Inferior parietal cortex (tissue), 1 donor: ENCODE measurements at regions not wholly inside any gene's neighbourhood (a gene's known extent, or its start where the extent isn't known, plus 50 kb on each side); places are given as distances from the start of the nearest gene placed in this dataset.

Source experiments
- DNase-seq: peaks from one replicate; pipeline ENCODE4 v3.0.0-alpha.2; 2016; ENCODE audit errors: extremely low spot score

DNA sequence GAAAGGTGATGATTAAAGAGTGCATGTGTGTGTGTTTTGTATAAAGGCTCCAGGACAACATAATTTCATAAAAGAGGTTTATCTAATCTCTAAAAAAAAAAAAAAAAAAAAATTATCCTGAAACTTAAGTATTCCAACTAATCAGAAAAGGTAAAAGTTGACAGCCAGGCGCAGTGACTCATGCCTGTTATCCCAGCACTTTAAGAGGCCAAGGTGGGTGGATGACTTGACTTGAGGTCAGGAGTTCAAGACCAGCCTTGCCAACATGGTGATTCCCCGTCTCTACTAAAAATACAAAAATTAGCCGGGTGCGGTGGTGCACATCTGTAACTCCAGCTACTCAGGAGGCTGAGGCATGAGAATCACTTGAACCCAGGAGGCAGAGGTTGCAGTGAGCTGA is 632.7 kb upstream of the CHORDC1 start:
- DNase-seq, result no peak

DNA sequence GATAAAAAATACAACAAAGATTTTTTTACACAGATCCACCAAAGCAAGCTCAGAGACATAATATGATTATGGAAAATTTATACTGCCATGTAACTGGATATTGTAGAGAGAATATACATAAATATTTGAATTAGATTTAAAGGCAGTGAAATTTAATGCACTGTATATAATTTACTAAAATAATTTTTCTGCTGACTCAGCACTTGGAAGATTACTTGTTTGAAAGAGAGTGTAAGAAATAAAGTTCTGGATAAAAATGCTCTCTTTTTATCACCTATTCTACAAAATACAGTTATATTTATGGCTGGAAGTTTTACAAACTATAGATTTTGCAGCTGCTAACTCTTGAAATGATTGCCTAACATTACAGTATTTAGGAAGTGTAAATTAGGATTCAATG is 628.3 kb upstream of the CHORDC1 start:
- DNase-seq, result no peak

DNA sequence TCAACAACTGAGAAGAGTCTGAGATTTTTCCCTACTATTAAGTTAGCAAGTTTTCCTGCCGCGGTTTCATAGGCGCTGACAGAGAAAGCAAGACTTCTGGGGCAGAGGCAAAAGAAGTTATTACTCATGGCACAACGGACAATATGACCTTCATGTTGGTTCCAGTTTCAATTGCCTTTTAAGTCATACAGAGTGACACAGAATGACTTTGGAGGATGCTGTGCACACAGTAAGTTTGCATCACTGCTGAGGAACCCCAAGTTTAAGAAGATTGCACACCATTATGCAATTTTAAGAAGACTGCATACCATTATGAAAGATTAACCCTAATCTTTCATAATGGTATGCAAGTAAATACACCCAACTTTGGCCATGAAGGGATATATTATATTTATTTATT is 626.5 kb upstream of the CHORDC1 start:
- DNase-seq, result no peak

DNA sequence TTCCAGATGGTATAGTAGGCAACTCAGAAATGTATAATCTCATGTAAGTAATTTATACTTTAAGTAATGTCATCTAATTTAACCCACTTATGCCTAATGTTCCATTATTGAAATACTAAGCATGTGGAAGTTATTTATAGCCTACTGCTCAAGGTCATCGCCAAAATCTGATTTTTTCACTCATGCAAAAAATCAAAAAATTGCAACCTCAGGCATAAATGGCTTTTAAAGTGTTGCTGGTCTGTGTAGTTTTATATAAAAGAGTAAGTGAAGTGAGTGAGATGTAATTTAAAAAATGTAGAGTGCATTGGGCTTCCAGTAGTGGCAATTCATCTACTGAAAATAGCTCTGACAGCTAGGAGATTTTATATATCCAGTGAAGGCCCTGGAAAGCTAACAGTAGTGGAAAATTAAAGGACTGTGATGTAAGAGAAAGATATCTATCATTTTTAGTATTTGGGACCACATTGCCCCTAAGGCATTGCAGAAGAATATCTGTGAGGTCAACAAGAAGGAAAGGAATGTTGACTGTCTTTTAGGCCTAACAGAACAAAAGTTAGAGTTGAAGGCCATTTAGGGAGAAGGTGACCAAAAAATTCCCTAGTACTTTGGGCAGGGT is 624.5 kb upstream of the CHORDC1 start:
- no peak for DNase-seq

DNA sequence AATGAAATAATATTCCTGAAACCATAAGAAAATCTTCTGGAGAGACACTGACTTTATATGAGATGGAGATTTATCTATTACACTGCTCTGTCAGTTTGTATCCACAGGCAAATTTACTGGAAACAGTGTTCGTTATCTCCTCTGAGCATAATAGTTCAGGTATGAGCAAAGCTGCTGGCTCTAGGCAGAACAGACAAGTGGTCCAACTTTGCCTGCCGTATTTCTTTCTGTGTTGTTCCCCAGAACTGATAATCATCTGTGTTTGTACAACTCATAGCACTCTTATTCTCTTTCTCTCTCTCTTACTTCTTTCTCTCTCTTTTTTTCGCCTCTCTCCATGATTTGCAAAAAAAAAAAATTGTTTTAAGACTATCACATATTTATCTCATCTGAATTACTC is 623.8 kb upstream of the CHORDC1 start:
- no peak for DNase-seq

DNA sequence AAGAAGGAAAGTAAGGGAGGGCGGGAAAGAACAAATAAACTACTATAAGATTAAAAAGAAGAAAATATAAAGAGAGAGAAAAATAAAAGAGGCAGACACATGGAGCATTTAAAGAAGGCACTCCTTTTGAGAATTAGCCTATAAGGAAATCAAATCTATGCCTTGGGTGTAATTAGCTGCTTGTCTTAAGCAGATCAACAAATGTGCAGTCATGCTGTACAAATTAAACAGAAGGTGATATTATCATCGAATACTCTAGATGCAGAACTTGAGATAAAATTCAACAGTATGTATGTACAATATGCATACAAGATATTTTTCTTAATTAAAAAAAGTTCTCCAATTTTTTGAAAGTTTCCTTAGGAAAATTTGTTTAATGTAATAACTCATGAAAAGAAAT is 623.0 kb upstream of the CHORDC1 start:
- DNase-seq, result no peak

DNA sequence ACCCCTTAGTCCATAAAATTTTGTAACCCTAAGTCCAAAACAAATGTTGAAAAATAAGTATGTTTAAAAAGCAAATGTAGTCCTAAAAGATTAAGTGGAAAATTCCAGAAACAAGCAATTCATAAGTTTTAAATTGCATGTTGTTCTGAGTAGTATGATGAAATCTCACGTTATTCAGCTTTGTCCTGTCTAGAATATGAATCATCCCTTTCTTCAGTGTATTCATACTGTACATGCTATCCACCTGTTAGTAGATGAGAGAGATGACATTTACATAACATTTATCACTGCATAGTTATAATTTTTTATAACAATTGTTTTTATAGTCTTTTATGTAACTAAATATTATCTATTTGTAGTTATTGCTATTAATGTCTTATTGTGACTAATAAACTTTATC is 622.3 kb upstream of the CHORDC1 start:
- no peak for DNase-seq

DNA sequence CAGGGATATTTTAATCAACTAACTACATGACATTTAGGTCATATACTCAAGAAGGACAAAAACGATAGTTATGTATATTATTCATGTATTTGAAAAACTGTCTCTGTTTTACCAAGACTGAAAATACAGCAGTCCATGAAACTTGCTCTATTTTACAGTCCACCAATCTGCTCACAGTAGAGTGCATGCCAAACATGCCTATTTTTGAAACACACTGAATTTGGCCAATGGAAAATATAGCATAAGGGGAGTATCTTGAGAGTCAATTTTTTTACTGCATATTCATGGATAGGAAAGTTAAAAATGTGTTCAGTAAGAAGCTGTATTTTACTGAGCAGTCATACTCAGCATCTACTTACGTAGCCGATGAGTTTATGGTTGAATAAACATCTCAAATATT is 621.2 kb upstream of the CHORDC1 start:
- peak; percentile 5 for DNase-seq

DNA sequence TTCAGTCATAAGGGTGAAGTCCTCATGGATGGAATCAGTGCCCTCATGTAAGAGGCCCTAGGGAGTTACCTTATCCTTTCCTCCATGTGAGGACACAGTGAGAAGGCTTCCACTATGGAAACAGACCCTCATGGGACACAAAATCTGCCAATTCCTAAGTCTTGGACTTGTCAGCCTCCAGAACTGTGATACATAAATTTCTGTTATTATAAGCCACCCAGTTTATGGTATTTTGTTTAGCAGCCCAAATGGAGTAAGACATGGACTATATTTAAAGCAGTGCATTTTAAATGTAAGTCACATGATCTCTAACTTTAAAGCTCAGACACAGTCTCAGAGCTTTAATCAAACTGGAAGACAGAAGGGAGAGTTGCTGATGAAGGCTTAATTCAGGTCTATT is 619.8 kb upstream of the CHORDC1 start:
- no peak for DNase-seq

DNA sequence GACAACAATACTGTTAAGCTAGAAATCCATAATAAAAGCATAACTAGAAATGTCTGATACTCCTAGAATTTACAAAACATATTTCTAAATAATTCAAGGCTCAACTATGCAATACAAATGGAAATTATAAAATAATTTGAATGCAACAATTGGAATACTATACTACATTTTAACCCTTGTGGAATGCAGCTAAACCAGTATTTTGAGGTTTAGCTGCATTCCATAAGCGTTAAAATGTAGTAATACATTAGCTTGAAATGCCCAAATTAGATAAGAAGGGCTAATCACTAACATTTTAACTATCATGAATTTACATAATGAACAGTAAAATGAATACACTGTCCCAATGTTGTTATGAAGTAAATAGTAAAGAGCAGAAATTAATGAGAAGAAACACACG is 617.2 kb upstream of the CHORDC1 start:
- no peak for DNase-seq

DNA sequence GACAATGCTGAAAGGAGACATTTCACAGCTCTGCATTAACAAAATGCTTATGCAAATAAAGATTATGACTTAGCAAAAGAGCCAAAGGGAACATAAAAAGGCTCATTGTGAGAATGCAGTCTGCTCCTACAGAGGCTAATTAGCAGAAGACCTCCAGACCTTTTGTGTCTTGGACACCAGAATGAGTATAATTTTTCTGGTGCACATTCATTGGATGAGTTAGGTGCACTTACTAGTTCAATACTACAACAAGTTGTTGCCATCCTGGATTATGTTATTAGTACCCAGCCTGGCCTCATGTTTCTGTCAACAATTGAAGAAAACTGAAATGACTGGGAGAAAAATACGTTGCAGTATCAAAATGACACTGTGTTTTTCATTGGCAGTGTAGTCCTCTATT is 613.2 kb upstream of the CHORDC1 start:
- no peak for DNase-seq

DNA sequence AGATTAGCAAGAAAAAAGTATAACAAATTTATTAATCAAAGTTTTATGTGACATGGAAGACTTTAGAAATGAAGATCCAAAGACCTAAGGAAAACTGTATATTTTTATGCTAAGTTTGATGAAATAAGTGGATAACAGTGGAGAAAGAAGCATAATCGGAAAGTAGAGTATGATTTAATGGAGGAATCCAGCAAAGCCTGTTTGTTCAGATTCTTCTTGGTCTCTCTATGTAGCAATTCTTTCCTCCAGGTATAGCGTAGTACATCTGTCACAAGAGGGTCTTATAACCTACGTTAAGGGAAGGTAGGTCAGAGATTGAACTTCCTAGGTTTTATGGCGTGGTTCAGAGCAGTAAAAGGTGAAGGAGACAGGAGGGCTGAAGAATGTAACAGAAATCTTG is 600.6 kb upstream of the CHORDC1 start:
- DNase-seq, result no peak

DNA sequence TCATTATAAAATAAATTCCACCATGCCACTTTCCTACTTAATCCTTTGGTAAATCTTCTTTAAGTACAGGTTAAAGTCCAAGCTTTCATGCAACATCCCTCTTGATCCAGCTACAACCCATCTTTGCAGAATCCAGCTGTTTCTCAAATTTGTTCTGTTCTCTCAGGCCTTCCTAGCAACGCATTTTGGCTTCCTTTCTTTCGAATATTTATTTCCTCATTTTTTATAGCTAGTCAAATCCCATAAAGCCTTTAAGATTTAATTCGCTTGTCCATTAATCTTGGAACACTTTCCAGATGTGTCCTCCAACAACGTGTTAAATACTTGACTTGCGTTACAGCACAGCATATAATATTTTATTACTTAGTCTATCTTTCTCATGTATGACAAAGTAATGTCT is 600.1 kb upstream of the CHORDC1 start:
- DNase-seq, result no peak

DNA sequence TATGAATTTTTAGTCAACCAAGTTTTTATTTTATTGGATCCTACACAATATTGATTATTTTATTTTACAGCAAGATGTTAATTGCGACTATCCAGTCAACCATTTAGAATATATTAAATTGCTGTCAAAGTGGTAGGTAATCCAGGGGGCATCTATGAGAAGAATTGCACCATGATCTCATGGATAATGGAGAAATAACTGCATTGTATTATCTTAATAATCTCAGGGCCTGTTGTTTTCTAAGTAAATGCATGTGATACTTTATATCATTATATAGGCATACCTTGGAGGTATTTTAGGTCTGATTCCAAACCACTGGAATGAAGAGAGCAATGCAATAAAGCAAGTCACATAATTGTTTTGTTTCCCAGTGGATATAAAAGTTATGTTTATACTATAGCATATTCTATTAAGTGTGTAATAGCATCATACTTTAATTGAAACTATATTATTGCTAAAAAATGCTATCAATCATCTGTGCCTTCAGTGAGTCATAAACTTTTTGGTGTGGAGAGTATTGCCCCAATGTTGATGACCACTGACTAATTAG is 595.4 kb upstream of the CHORDC1 start:
- DNase-seq, result no peak

DNA sequence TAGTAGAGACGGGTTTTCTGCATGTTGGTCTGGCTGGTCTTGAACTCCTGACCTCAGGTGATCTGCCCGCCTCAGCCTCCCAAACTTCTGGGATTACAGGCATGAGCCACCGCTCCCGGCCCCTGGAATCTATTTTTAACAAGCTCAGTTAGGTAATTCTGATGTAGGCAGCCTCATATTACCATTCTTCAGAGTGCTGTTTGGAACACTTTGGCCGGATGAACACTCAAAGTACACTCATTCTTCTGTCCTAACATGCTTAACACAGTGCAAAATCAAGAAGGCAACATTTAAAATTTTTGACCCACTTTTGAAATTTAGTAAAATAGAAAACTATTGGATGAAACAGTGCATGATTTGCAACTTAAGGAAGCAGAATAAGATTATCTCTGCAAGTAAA is 586.7 kb upstream of the CHORDC1 start:
- DNase-seq, result no peak

DNA sequence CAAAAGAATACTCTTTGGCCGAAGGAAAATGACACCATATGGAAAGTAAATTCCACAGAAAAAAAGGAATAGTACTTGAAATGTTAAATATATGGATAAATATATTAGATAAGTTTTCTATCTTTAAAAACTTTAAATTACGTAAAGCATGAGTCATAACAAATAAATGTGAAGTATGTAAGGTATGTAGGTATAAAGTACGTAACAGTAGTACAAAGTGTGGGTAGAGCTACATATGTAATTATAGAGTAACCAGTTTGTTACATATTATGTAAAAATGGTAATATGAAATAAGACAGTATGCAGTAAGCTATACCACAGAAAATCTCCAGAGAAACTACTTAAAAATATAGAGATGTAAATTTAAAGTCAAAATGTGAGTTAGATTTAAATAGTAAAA is 582.3 kb upstream of the CHORDC1 start:
- no peak for DNase-seq

DNA sequence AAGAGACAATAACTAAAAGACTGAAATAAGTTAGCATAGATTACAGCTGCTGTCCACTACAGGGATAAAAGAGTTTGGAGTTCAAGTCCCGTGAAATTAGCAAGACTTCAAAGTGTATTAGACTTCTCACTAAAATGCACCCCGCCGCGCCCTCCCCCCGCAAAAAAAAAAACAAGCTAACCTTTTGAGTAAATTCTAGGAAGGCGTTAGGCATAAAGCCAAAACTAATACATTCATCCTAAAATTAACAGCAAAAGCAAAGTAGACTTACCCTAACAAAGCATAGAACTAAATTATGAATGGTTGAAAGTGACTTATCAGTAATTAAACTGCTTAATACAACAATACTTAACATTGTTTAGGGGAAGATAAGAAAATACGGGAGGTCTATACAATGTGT is 581.0 kb upstream of the CHORDC1 start:
- DNase-seq, result no peak

DNA sequence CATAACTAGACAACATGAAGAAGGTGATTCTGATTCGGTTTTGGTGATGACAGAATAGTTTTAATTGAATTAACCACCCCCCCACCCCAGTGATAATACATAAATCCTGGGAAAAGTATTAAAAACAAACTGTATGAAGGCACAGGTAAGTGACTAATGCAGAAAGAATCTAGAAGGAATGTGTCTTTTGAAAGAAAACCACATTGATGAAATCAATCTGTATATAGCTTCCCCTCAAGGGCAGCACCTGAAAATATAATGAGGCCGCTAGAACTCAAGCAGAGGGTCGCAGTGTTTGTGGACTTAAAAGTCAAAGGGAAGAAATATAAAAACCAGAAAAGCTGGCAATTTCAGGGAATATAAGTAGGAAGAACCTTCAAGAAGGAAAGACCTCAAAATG is 580.5 kb upstream of the CHORDC1 start:
- no peak for DNase-seq

DNA sequence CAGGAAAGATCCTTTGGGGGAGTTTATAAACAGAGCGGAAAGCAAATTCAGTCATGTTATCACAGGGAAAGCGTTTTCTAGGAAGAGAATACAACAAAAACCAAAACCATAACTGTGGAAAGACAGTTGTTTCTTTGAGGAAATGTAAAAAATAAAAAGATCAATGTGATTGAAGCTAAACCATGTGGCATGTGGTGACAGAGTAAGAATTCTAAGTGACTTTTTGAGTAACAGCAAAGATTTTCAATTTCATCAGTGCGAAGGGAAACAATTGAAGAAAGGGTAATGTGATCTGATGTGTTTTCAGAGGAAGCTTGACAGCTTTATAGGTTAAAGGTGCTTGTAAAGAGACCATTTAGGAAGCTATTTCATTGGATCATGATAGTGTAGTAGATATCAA is 575.9 kb upstream of the CHORDC1 start:
- no peak for DNase-seq

DNA sequence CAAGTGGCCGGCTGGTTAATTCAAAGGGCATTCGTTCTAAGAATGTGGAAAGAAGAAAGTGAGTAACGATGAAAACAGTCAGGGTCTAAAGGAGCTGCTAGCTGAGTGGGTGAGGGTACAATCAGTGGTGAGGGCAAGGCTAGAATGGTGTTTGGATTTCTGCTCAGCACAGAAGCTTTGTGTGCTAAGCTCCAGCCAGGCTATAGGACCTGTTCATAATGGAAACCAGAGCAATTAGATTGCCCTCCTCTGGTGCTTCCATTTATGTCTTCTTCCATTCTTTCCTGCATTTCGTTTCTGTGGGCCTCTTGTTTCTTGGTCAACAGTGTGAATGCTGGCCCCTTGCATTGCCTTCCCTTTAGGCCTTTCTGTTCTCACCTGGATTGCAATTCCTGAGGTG is 572.9 kb upstream of the CHORDC1 start:
- no peak for DNase-seq

DNA sequence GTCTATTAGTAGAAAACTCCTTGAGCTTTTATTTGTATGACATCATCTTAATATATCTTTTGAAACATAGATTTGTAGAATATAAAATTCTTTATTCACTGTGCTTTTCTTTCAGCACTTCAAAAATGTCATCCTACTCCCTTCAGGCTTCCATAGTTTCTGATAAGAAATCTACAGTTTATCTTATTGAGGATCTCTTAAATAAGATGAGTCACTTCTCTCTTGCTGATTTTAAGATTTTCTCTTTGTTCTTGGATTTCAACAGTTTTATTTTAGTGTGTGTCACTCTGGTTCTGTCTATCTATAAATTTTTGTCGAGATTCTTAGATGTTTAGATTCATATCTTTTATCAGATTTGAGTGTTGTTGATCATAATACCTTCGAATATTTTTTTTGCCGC is 566.1 kb upstream of the CHORDC1 start:
- no peak for DNase-seq

DNA sequence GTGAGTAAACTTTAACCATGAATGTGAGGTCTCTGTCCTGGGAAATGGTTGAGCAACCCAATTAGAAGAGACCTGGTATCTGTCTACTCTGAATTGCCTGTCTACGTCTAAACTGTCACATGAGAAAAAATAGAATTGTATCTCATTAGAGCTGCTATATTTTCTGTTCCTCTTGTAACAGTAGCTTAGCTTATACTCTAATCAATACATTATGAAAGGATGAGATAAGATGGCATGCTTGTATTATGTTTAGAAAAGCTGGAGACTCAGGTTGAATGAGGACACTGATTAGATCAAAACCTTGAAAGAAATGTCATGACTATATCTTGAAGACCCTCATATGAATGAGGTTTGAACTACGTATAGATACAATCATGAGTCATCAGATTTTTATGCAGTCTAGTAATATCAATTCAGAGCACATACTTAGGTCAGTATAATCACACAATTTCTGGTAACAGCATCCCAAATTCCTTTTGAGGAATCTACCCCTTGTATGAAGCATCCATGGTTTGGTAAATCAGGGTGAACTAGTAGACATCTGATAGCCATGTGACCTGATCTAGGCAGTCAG is 561.5 kb upstream of the CHORDC1 start:
- no peak for DNase-seq

DNA sequence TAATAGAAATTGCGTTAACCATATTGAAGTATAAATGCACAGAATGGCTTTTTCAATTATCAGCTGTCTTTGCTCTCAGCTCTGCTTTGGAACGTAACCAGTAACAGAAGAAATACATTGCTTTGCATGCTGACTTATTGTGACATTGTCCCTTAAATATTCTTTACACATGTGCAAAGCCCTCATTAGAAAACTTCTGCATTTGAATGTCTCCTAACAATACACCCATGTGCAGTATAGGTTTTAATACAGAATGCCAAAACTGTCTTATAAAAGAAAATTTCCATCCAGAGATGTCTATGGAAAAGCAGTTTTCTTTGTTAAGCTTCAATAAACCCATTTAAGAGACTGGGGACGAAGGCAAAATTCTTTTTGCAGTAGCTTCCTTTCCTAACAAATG is 560.3 kb upstream of the CHORDC1 start:
- DNase-seq, result no peak

DNA sequence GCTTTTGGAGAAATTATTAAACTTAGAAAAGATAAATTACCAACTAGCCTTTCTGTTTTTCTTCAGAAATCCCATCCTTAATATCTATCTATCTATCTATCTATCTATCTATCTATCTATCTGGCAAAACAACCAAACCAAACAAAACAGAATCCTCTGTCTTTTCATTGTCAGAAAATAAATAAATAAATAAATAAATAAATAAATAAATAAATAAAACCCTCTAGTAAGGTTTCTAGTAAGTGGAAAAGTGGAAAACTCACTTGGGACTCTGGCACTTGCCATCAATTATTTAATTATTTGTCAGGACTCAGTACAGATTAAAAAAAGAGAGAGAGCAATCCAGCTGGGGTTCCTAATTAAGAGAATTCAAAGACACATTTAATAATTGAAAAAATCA is 556.2 kb upstream of the CHORDC1 start:
- DNase-seq, result no peak
